ENCODE measurements at regions not wholly inside any gene's neighbourhood (a gene's known extent, or its start where the extent isn't known, plus 50 kb on each side); places are given as distances from the start of the nearest gene placed in this dataset.

- no peak overlapping the region for H3K9ac ChIP-seq (ENCODE audit: low read length)
- no peaks in the 10 kb centered on the region for H3K9me3 ChIP-seq (ENCODE audit: control insufficient read depth in 1 of 2, insufficient read depth in 1 of 2, low read depth in 1 of 2, low read length in 2 of 2)
- no peak overlapping the region for H3K4me2 ChIP-seq (ENCODE audit: low read length)
- no peaks in the 10 kb centered on the region for H3K9me2 ChIP-seq (ENCODE audit: insufficient read depth)
- no peak overlapping the region for H3K27ac ChIP-seq (ENCODE audit: low read depth, low read length)
- no peaks in the 10 kb centered on the region for H3K36me3 ChIP-seq (ENCODE audit: control insufficient read depth in 1 of 2, insufficient read depth in 2 of 2, low read length in 2 of 2)
- H3K4me3 ChIP-seq (replicated peaks in 1 of 2; ENCODE audit: low read depth in 1 of 2, low read length in 2 of 2), result no peak overlapping the region
- intact Hi-C loops (cut with micrococcal nuclease), result no loop called here
- no peak for TF ChIP-seq ZNF274 (IDR thresholded peaks at IDR 0.05; ENCODE audit: low read depth, low read length)
- TF ChIP-seq EZH2phosphoT487 (IDR thresholded peaks at IDR 0.05; ENCODE audit: borderline replicate concordance), result no peak
- no peak for TF ChIP-seq POLR2AphosphoS5 (IDR thresholded peaks at IDR 0.05; ENCODE audit: low read depth, low read length)
- TF ChIP-seq SP1 (IDR thresholded peaks at IDR 0.05; ENCODE audit: low read depth), result no peak
- TF ChIP-seq CEBPB (IDR thresholded peaks at IDR 0.05; ENCODE audit: low read depth), result no peak
- TF ChIP-seq SRF (IDR thresholded peaks at IDR 0.05; ENCODE audit: low read depth), result no peak
- TF ChIP-seq TCF7L2 (IDR thresholded peaks at IDR 0.05; ENCODE audit: borderline replicate concordance, extremely low read depth, insufficient read depth, insufficient read length), result no peak
- TF ChIP-seq EZH2 (IDR thresholded peaks at IDR 0.05), result no peak
- TF ChIP-seq SIN3A (IDR thresholded peaks at IDR 0.05; ENCODE audit: low read depth), result no peak
- no peak for TF ChIP-seq FOSL1 (IDR thresholded peaks at IDR 0.05; ENCODE audit: low read depth)
- no peak for TF ChIP-seq ZBTB33 (IDR thresholded peaks at IDR 0.05; ENCODE audit: extremely low read depth, insufficient replicate concordance, low read length)
- no peak for TF ChIP-seq EGR1 (IDR thresholded peaks at IDR 0.05; ENCODE audit: low read depth)
- TF ChIP-seq POLR2A (IDR thresholded peaks at IDR 0.05; ENCODE audit: borderline replicate concordance, extremely low read depth, insufficient read depth, insufficient read length), result no peak
- TF ChIP-seq RAD21 (IDR thresholded peaks at IDR 0.05; ENCODE audit: low read depth), result no peak
- no peak for TF ChIP-seq CTCF (IDR thresholded peaks at IDR 0.05 in 2 of 3, conservative IDR thresholded peaks at IDR 0.05 in 1 of 3; ENCODE audit: borderline replicate concordance in 1 of 3, insufficient read depth in 1 of 3, low read depth in 2 of 3, low read length in 2 of 3)
- TF ChIP-seq ELF1 (IDR thresholded peaks at IDR 0.05; ENCODE audit: borderline replicate concordance, low read depth), result no peak
- no peak for TF ChIP-seq JUND (IDR thresholded peaks at IDR 0.05)
- no peak for TF ChIP-seq ATF3 (IDR thresholded peaks at IDR 0.05)
- no TSS peak for BruUV-seq (replicated peaks)
- H3K27me3 ChIP-seq (ENCODE audit: insufficient read depth, low read length), result no peaks in the 10 kb centered on the region
- no peak overlapping the region for H2AFZ ChIP-seq (ENCODE audit: low read depth, low read length, poor library complexity, severe bottlenecking)
- POLR2A ChIA-PET, result no interaction called here
- CTCF ChIA-PET, result no interaction called here
- H3K4me1 ChIP-seq (ENCODE audit: control insufficient read depth in 1 of 2, insufficient read depth in 2 of 2, low read length in 2 of 2), result no peaks in the 10 kb centered on the region
- RAD21 ChIA-PET (ENCODE audit: low non-redundant PET in 1 of 2, low total read pairs in 2 of 2, uncharacterized antibody in 2 of 2, unreplicated experiment in 2 of 2), result no interaction called here
- H4K20me1 ChIP-seq (ENCODE audit: insufficient read depth), result no peaks in the 10 kb centered on the region
- ATAC-seq, result no peak
- DNase-seq (ENCODE audit: low read depth, low spot score), result no peak
- H3K79me2 ChIP-seq (ENCODE audit: insufficient read depth, low read length), result no peaks in the 10 kb centered on the region
These were observed 443.1 kb upstream of the FMR1 start for GRCh38 chrX:147468600-147468999.
